Stomach (tissue), 8 donors: ENCODE measurements at regions not wholly inside any gene's neighbourhood (a gene's known extent, or its start where the extent isn't known, plus 50 kb on each side); places are given as distances from the start of the nearest gene placed in this dataset.
"Not testable (repeated sequence)": the region's sequence is repeated elsewhere in the genome, so short reads cannot be mapped to it uniquely, and the experiment has no call there.

ENCODE experiments used
- DNase-seq, 2 donors: peaks; one replicate each; pipeline versions ENCODE4 v3.0.0 to v3.0.0-alpha.2; 2013 to 2019
- H3K27ac ChIP-seq, 5 donors: fragments of 200-600 bp in 4 of 5; sonication (generic) in 4 of 5; one replicate each; pipeline ENCODE4 v1.5.1; 2013 to 2019; ENCODE audit warnings: mild to moderate bottlenecking in 1 of 5, moderate library complexity in 1 of 5
- H3K27me3 ChIP-seq, 3 donors: fragments of 200-600 bp; sonication (generic); one replicate each; pipeline ENCODE4 v1.5.1; 2017 to 2019; ENCODE audit warnings: mixed run types in 1 of 3
- H3K36me3 ChIP-seq, 4 donors: fragments of 200-600 bp; sonication (generic); 1 replicate in 3 of 4; 2 replicates in 1 of 4; pipeline ENCODE4 v1.5.1; 2016 to 2019
- H3K4me1 ChIP-seq, 4 donors: fragments of 200-600 bp; sonication (generic); one replicate each; pipeline ENCODE4 v1.5.1; 2016 to 2019
- H3K4me3 ChIP-seq, 4 donors: fragments of 200-600 bp; sonication (generic) in 3 of 4; one replicate each; pipeline ENCODE4 v1.5.1; 2016 to 2019; ENCODE audit warnings: mild to moderate bottlenecking in 1 of 4
- H3K9me3 ChIP-seq, 4 donors: fragments of 200-600 bp; sonication (generic); one replicate each; pipeline ENCODE4 v1.5.1; 2016 to 2019
- CTCF ChIP-seq, 7 experiments: fragments of 450-650 bp in 4 of 7; fragments of 200-600 bp in 3 of 7; sonication (generic) in 3 of 7; IDR thresholded peaks; one replicate each; pipeline ENCODE4 v1.5.1; 2016 to 2019; ENCODE audit warnings: antibody characterized with exemption in 7 of 7, control low read depth in 2 of 7, mild to moderate bottlenecking in 1 of 7
- EP300 ChIP-seq: sonication (generic); formaldehyde crosslinking; IDR thresholded peaks from one replicate; pipeline ENCODE4 v1.6.1; 2017; ENCODE audit warnings: antibody characterized with exemption
- POLR2A ChIP-seq, 4 donors: fragments of 450-650 bp; IDR thresholded peaks; one replicate each; pipeline ENCODE4 v1.6.1; 2016; ENCODE audit warnings: antibody characterized with exemption in 4 of 4, control low read depth in 2 of 4, mild to moderate bottlenecking in 1 of 4, moderate library complexity in 1 of 4
- POLR2AphosphoS5 ChIP-seq, 3 donors: sonication (generic); formaldehyde crosslinking; IDR thresholded peaks; one replicate each; pipeline ENCODE4 v1.6.1; 2016; ENCODE audit warnings: antibody characterized with exemption in 3 of 3
- WGBS, 5 donors: extraction: QIAGEN DNeasy Blood & Tissue Kit in 3 of 5; methylation state at CpG; one replicate each; pipeline versions ENCODE4 v1.1.5 to v1.1.7; 2013 to 2018; 5-methylcytosine and 5-hydroxymethylcytosine counted together
- intact Hi-C: fragments of 100-400 bp; cut with DNase I; formaldehyde crosslinking; loops from one replicate; pipeline ENCODE4 v1.15.1; 2023; ENCODE audit warnings: low total_unique reads
- donor health status: healthy with polysubstance abuse.
- donor health status: Bipolar disorder and iron deficiency.
- donor health status: healthy.

- no peak overlapping the region for H3K4me3 ChIP-seq
- TF ChIP-seq POLR2AphosphoS5 (IDR thresholded peaks at IDR 0.05) (no peak), POLR2A (IDR thresholded peaks at IDR 0.05) (no peak)
- no peaks in the 10 kb centered on the region for H3K4me1 ChIP-seq
- intact Hi-C loops = no loop called here
- H3K27ac ChIP-seq = no peak overlapping the region
- H3K36me3 ChIP-seq = no peaks in the 10 kb centered on the region
- WGBS, 5 donors = 64 to 90% (median 79%) methylated on average over 1 of the region's 1 CpG
- DNase-seq = no peak
- no peaks in the 10 kb centered on the region for H3K27me3 ChIP-seq
- peaks cover 0 to 8% (median 3%) of the 10 kb centered on the region in 4 donors for H3K9me3 ChIP-seq
Observed at GRCh38 chr10:9052767-9053166, 998.3 kb downstream of the GATA3 start.

GRCh38 chr10:9056521-9056920 is 1002.0 kb downstream of the GATA3 start:
- Histone ChIP-seq H3K9me3 (peaks cover 0 to 8% (median under 1%) of the 10 kb centered on the region in 4 donors), H3K4me1 (no peaks in the 10 kb centered on the region), H3K27me3 (no peaks in the 10 kb centered on the region), H3K4me3 (no peak overlapping the region), H3K36me3 (no peaks in the 10 kb centered on the region), H3K27ac (no peak overlapping the region)
- TF ChIP-seq EP300 = no peak
- no peak for TF ChIP-seq POLR2AphosphoS5 (IDR thresholded peaks at IDR 0.05)
- TF ChIP-seq CTCF (IDR thresholded peaks at IDR 0.05) = no peak
- TF ChIP-seq POLR2A (IDR thresholded peaks at IDR 0.05) = no peak
- DNase-seq = no peak
- intact Hi-C loops = no loop called here
- 85 to 92% (median 86%) methylated on average over 8 to 11 of the region's 11 CpGs for WGBS, 5 donors

GRCh38 chr10:9057293-9057692 is 1002.8 kb downstream of the GATA3 start:
- intact Hi-C loops, H3K27ac ChIP-seq, H3K9me3 ChIP-seq, H3K36me3 ChIP-seq, H3K4me1 ChIP-seq, DNase-seq, H3K4me3 ChIP-seq, H3K27me3 ChIP-seq: not testable (repeated sequence)
- WGBS, 5 donors = 89 to 94% (median 92%) methylated on average over 17 of the region's 17 CpGs

- intact Hi-C loops = no loop called here
- DNase-seq = no peak
- 0 to 6% (median 3%) methylated on average over 2 of the region's 2 CpGs for WGBS, 5 donors
- Histone ChIP-seq H3K27ac (no peak overlapping the region), H3K4me3 (no peak overlapping the region), H3K27me3 (no peaks in the 10 kb centered on the region), H3K9me3 (peaks cover 0 to 8% (median 0%) of the 10 kb centered on the region in 4 donors), H3K36me3 (no peaks in the 10 kb centered on the region), H3K4me1 (peaks cover 0 to 5% (median 0%) of the 10 kb centered on the region in 4 donors)
- TF ChIP-seq CTCF (IDR thresholded peaks at IDR 0.05) = no peak
- TF ChIP-seq EP300 = no peak
Observed at GRCh38 chr10:9060314-9060713, 1005.8 kb downstream of the GATA3 start.

GRCh38 chr10:9061871-9062270 is 1007.4 kb downstream of the GATA3 start:
- Histone ChIP-seq H3K36me3 (no peaks in the 10 kb centered on the region), H3K27ac (no peak overlapping the region), H3K4me3 (no peak overlapping the region), H3K27me3 (no peaks in the 10 kb centered on the region), H3K4me1 (peaks cover 0 to 5% (median 0%) of the 10 kb centered on the region in 4 donors), H3K9me3 (peaks cover 0 to 2% (median 0%) of the 10 kb centered on the region in 4 donors)
- intact Hi-C loops = no loop called here
- no peak for DNase-seq
- TF ChIP-seq POLR2AphosphoS5 (IDR thresholded peaks at IDR 0.05) = no peak
- no peak for TF ChIP-seq EP300
- TF ChIP-seq POLR2A (IDR thresholded peaks at IDR 0.05) = no peak
- TF ChIP-seq CTCF (IDR thresholded peaks at IDR 0.05) = no peak
- 20 to 43% (median 30%) methylated on average over 3 of the region's 3 CpGs for WGBS, 5 donors
